G401 (cell line): ENCODE measurements at regions not wholly inside any gene's neighbourhood (a gene's known extent, or its start where the extent isn't known, plus 50 kb on each side); places are given as distances from the start of the nearest gene placed in this dataset.
"Not testable (repeated sequence)": the region's sequence is repeated elsewhere in the genome, so short reads cannot be mapped to it uniquely, and the experiment has no call there.

Experiments used
- DNase-seq: peaks from one replicate; pipeline ENCODE4 v3.0.0-alpha.2; 2015; ENCODE audit warnings: low spot score
- in situ Hi-C: cut with HindIII; loops from 2 replicates; pipeline ENCODE4 v1.10.0; 2016; ENCODE audit warnings: low sequenced_read_pairs, mixed read lengths

DNA sequence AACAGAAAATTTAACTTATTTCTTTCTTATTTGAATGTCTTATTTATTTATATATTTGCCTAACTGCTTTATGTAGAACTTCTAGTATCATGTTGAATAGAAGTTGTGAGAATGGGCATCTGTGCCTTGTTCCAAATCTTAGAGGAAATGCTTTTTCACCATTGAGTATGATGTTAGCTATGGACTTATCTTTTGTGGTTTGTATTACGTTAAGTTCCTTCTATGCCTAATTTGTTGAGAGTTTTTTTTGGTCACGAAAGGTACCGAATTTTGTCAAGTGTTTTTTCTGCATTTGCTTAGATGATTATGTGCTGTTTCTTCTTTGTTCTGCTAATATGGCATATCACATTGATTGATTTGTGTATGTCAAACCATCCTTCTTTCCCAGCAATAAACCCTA, 161.0 kb upstream of the TRIM24 start:
- no peak for DNase-seq
- in situ Hi-C loops: no loop called here

GRCh38 chr7:138303230-138304070, 156.6 kb upstream of the TRIM24 start:
- in situ Hi-C loops: no loop called here
- DNase-seq: no peak

DNA sequence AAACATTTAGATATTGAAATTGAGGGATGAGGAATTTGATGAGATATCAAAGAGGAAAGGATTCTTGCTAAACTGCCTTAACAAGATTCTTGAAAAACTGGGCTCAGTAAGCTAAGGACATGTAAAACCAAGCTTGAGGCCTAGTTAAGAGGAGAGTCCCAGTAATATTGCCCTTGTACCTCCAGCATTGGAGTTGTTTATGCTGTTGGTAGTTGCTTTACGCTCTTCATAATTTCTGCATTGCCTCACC, 156.1 kb upstream of the TRIM24 start:
- DNase-seq: no peak
- in situ Hi-C loops: no loop called here

DNA sequence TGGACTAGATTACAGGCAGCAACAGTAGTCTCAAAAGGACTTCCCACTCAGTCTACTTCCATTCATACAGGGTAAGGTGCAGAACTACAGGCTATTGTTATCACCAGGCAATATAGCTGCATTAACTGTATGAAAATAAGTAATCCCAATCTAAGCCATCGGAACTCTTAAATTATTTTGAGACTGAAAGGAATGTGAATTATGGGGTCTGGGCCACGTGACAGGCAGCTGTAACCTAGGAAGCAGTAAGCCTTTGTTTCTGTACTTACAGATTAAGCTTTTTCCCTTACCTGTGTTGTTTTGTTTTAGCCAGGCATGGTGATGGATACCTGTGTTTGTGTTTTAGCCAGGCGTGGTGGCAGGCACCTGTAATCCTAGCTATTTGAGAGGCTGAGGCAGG, 152.4 kb upstream of the TRIM24 start:
- in situ Hi-C loops: no loop called here
- DNase-seq: no peak

- in situ Hi-C loops: no loop called here
- DNase-seq: no peak
Observed at GRCh38 chr7:138308136-138308535, 151.9 kb upstream of the TRIM24 start.

- in situ Hi-C loops: no loop called here
- no peak for DNase-seq
Observed at GRCh38 chr7:138309186-138309585, 150.9 kb upstream of the TRIM24 start.

DNA sequence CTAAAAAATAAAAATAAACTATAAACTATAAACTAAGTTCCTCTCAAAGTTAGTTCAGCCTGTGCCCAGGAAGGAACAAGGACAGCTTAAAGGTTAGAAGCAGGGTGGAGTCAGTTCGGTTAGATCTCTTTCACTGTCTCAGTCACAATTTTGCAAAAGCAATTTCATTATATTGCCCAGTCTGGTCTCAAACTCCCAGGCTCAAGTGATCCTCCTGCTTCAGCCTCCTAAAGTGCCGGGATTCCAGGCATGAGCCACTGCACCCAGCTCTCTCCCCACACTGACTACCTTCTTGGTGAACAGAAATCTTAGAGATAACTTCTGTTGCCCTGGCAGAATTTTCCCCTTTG, 146.3 kb upstream of the TRIM24 start:
- DNase-seq: no peak
- in situ Hi-C loops: no loop called here

DNA sequence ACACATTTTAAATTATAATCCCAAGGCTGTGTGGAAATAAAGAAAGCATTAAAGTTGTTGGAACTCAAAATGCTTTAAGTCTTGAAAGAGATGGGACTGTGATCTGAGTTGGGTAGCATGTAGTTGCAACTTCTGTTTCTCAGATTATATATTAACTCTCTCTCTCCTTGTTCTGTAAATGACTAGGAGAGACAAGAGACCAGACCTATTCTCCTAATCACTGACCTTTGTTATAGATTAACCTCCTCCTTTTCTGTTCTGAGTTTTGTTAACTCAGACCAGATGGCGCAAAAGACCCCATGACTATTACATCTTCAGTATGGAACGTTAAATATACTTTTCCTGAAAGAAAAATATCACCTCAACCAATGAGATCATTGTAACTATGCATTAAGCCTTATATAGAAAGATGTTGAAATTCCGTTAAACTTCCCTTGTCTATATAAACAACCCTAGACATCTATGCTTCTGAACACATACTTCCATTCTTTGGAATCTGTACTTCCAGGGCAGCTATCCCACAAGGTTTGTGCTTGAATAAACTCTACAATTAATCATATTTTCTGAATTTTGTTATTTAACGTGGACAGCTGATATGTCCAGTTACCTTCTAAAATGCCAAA, 143.5 kb upstream of the TRIM24 start:
- in situ Hi-C loops: no loop called here
- no peak for DNase-seq

- in situ Hi-C loops: no loop called here
- no peak for DNase-seq
Observed at GRCh38 chr7:138317044-138317596, 142.9 kb upstream of the TRIM24 start.

DNA sequence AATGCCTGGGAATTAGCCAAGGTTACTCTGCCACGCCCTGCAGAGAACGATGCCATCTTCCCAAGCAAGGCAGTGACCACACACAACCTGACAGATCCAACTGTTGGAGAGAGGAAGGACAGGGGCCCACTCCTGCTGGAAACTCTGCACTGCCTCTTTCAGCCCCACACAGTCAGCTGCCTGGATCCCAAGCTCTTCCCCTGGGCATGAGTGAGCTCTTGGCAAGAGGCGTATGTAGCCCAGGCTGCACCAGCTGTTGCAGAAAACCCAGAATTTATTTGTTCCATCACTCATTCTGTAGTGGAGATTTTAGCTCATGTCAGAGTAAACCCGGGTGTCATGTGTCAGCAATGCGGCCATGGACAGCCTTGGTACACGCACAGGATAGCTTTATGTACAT, 135.1 kb upstream of the TRIM24 start:
- DNase-seq: no peak
- in situ Hi-C loops: no loop called here

DNA sequence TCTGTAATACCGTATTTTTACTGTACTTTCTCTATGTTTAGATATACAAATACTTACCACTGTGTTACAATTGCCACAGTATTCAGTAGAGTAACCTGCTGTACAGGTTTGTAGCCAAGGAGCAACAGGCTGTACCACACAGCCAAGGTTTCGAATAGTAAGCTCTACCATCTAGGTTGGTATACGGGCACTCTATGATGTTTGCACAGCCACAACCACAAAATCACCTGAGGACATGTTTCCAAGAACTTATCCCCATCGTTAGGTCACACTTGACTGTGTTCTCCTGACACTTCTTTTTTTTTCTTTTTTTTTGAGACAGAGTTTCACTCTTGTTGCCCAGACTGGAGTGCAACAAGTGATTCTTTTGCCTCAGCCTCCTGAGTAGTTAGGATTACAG, 134.6 kb upstream of the TRIM24 start:
- DNase-seq: no peak
- in situ Hi-C loops: no loop called here

DNA sequence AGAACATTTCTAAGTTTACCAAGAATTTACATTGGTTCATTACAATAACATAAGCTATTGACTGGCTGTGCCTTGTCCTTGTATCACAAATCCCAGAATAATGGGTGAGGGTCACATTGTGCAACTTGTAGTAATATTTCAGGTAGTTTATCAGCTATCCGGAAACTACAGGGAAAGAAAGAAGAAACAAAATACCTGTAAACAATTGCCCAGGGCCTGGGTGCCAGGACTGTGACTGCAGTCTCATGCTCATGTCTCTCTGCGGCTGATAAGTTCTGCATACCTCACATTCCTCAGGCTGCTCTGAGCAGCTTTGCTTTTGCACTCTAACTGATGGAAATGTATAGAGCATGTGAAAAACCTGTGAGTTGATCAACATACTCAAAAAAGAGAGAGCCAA, 131.8 kb upstream of the TRIM24 start:
- in situ Hi-C loops: no loop called here
- DNase-seq: no peak

DNA sequence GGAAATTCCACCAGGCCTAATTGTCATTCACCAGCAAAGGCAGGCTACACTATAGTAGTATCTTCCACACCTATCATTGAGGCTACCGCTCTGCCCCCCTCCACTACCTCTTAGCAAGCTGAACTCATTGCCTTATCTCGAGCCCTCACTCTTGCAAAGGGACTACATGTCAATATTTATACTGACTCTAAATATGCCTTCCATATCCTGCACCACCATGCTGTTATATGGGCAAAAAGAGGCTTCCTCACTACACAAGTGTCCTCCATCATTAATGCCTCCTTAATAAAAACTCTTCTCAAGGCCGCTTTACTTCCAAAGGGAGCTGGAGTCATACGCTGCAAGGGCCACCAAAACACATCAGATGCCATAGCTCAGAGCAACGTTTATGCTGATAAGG, 127.2 kb upstream of the TRIM24 start:
- DNase-seq, in situ Hi-C loops: not testable (repeated sequence)

- in situ Hi-C loops: no loop called here
- DNase-seq: peak; percentile 33
Observed at GRCh38 chr7:138338361-138338760, 121.7 kb upstream of the TRIM24 start.

- DNase-seq, in situ Hi-C loops: not testable (repeated sequence)
Observed at GRCh38 chr7:138339229-138339628, 120.8 kb upstream of the TRIM24 start.

DNA sequence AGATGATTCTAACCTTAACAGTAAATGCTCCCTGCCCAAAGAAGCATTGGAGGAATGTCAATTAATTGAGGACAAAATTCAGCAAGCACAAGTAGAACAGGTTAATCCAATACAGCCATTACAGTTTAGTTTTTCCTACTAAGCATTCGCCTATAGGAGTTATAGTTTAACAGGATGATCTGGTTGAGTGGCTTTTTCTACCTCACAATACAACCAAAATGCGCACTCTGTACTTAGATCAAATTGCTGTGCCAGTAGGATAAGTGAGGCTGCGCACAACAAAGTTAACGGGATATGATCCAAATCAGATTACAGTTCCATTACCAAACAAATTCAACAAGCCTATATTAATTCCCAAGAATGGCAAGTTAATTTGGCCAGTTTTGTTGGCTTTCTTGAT, 117.1 kb upstream of the TRIM24 start:
- in situ Hi-C loops: no loop called here
- DNase-seq: no peak

DNA sequence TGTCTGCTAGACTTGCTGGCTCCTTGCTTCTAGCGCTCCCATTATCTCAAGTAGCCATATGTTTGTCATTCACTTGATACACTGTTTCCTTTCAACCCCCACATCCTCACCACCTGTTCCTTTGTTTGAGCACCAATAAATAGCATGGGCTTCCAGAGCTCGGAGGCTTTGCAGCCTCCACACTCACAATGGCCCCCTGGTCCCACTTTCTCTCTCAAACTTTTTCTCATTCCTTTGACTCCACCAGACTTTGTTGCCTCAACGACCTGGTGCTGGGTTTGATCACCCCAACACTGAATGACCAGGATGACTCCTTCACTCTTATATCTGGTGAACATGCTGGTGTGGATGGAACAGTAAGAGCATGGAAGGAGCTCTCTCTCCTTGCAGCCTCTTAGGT, 114.5 kb upstream of the TRIM24 start:
- in situ Hi-C loops: no loop called here
- no peak for DNase-seq

DNA sequence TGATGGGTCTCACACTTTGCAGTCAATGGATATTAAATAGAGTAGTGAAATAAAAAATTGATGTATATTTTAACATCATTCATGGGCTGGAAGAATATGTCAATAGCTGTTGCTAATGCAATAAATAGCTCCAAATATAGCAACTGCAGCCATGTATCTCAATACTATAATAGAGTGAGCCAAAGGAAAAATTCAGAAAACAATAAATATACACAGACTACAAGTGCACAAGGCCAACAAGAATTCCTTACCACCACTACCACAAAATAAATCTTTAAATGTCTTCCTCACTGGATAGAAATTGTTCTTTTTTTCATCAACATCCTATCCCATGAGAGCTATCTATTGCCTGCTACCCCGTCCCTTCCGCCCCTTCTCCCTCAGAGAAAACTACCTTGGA, 113.1 kb upstream of the TRIM24 start:
- in situ Hi-C loops: no loop called here
- no peak for DNase-seq

DNA sequence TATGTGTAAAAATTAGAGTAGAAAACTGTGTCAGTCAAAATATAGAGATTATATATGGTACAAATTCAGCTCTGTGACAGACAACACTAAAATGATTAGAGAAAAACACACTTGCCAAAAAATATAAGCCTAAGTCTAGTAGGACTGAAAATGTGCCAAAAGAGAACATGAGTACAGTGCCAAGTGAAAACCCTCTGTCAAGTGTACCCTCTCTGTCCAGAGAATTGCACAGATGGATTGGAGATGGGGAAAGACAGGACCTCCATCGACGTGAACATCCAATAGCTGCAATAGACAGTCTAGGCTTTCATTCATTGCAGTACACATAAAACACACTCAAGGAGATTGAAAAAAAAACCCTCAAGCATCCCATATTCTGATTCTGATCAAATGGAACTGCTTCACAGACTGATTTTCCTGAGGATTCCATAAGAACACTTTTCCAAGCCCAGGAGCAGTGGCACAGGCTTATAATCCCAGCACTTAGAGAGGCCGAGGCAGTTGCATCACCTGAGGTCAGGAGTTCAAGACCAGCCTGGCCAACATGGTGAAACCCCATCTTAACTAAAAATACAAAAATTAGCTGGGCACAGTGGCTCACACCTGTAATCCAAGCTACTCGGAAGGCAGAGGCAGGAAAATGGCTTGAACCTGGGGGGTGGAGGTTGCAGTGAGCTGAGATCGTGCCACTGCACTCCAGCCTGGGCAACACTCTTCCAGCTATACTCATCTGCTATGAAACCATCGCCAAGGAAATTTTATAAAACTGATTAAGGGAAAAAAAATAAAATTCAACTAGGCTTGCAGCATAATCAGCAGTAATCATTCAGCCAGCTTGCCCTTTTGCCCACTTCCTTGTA, 110.0 kb upstream of the TRIM24 start:
- in situ Hi-C loops: no loop called here
- no peak for DNase-seq

DNA sequence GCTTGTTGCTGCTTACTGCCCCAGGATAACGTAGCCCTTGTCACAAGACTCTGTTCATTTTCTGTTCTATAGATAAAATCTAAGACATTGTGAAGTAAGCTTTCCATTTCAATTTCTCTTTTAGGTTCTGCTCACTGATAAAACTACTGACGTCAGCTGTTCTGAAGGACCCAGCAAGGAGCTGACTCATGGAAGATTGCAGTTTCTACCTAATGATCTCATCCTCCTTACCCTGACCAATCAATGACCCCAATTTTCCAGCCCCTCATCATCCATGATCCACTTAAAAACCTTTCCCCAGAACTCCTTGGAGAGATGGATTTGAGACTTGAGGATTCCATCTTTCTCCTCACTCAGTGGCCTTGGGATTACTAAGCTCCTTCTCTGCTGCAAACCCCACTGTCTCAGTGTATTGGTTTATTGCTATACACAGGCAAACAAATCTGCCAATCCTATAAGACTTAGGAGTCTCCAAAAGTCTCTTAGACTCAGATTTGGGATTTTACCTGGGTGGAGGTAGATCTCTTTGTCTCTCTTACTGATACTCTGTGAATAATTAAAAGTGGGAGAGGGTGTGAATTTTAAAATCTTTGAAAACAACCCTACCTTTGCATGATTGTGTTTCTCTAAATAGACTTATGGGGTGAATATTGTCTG, 109.2 kb upstream of the TRIM24 start:
- no peak for DNase-seq
- in situ Hi-C loops: no loop called here
